ENCODE measurements at regions not wholly inside any gene's neighbourhood (a gene's known extent, or its start where the extent isn't known, plus 50 kb on each side); places are given as distances from the start of the nearest gene placed in this dataset.

- ATAC-seq (no peak), DNase-seq (no peak)
- H3K4me3 ChIP-seq (ENCODE audit: low read length), result no peak overlapping the region
- H3K36me3 Mint-ChIP-seq, result no peaks in the 10 kb centered on the region
- H3K9me3 Mint-ChIP-seq, result no peaks in the 10 kb centered on the region
- WGBS (ENCODE audit: insufficient coverage), result 53% methylated on average over 5 of the region's 5 CpGs
- H3K27me3 ChIP-seq (ENCODE audit: control insufficient read depth, insufficient read depth, low read length), result peaks cover 2% of the 10 kb centered on the region
- H3K27ac ChIP-seq (ENCODE audit: low read length), result no peak overlapping the region
- no peaks in the 10 kb centered on the region for H3K4me1 ChIP-seq (ENCODE audit: control insufficient read depth, insufficient read depth, low read length)
- H3K9me3 ChIP-seq (ENCODE audit: control insufficient read depth, insufficient read depth, low read length), result no peaks in the 10 kb centered on the region
- intact Hi-C loops (cut with micrococcal nuclease), result no loop called here
- H3K27ac Mint-ChIP-seq, result no peak overlapping the region
- H3K4me3 Mint-ChIP-seq, result no peak overlapping the region
- TF ChIP-seq, protein P1, sequence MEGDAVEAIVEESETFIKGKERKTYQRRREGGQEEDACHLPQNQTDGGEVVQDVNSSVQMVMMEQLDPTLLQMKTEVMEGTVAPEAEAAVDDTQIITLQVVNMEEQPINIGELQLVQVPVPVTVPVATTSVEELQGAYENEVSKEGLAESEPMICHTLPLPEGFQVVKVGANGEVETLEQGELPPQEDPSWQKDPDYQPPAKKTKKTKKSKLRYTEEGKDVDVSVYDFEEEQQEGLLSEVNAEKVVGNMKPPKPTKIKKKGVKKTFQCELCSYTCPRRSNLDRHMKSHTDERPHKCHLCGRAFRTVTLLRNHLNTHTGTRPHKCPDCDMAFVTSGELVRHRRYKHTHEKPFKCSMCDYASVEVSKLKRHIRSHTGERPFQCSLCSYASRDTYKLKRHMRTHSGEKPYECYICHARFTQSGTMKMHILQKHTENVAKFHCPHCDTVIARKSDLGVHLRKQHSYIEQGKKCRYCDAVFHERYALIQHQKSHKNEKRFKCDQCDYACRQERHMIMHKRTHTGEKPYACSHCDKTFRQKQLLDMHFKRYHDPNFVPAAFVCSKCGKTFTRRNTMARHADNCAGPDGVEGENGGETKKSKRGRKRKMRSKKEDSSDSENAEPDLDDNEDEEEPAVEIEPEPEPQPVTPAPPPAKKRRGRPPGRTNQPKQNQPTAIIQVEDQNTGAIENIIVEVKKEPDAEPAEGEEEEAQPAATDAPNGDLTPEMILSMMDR (IDR thresholded peaks at IDR 0.05), result no peak
- no peaks in the 10 kb centered on the region for H3K36me3 ChIP-seq (ENCODE audit: control insufficient read depth, insufficient read depth, low read length)
- no peaks in the 10 kb centered on the region for H3K4me1 Mint-ChIP-seq
- H3K27me3 Mint-ChIP-seq (ENCODE audit: low read depth in 2 of 2), result peaks cover 36 to 57% of the 10 kb centered on the region in 2 donors
Observed at GRCh38 chr14:61226015-61226654, 55.0 kb downstream of the TMEM30B start.

DNA sequence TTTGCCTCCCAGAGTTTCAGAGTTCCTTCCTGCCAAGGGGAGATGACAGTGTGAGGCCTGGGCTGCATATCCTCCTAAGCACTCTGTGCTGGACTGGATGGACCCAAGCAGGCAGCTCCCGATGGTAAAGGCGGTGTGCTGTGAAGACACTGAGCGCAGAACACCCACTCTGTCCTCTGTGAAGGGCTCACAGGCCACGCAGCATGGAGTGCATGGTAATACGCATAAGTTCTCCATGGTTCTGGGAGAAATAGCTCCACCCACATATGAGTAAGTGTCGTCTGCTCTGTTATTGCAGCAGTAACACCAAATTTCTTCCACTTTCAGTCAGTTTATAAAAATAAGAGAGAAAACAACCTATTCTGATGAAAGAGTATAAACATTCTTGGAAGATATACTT lies 55.8 kb downstream of the TMEM30B start:
- H3K4me1 ChIP-seq (ENCODE audit: control insufficient read depth, insufficient read depth, low read length), result no peaks in the 10 kb centered on the region
- ATAC-seq (no peak), DNase-seq (no peak)
- no peak overlapping the region for H3K27ac ChIP-seq (ENCODE audit: low read length)
- H3K4me3 ChIP-seq (ENCODE audit: low read length), result no peak overlapping the region
- Mint-ChIP-seq H3K27me3 (ENCODE audit: low read depth in 2 of 2) (peaks cover 34 to 64% of the 10 kb centered on the region in 2 donors), H3K4me3 (no peak overlapping the region), H3K36me3 (no peaks in the 10 kb centered on the region), H3K4me1 (no peaks in the 10 kb centered on the region), H3K27ac (no peak overlapping the region), H3K9me3 (no peaks in the 10 kb centered on the region)
- no peaks in the 10 kb centered on the region for H3K9me3 ChIP-seq (ENCODE audit: control insufficient read depth, insufficient read depth, low read length)
- peaks cover 2% of the 10 kb centered on the region for H3K27me3 ChIP-seq (ENCODE audit: control insufficient read depth, insufficient read depth, low read length)
- intact Hi-C loops (cut with micrococcal nuclease), result no loop called here
- 94% methylated on average over 5 of the region's 6 CpGs for WGBS (ENCODE audit: insufficient coverage)
- TF ChIP-seq, protein P1 (IDR thresholded peaks at IDR 0.05), result no peak
- H3K36me3 ChIP-seq (ENCODE audit: control insufficient read depth, insufficient read depth, low read length), result no peaks in the 10 kb centered on the region

DNA sequence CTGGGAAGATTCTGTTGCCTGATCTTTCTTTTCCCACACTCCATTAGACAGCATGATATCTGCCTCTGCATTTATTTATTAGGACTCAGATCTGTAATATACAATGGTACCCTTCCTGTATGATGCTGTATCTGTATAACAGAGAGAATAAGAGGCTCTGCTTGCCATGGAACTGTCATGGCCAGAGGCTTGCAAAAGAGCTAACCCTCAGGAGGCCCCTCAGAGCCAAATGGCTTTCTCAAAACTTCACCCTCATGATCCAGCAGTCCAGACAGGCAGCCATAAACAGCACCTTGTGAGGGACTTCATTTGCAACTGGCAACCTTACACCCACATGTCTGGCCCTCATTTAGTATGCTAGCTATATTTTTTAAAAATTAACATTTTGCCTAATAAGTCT lies 57.6 kb downstream of the TMEM30B start:
- intact Hi-C loops (cut with micrococcal nuclease), result no loop called here
- H3K27me3 Mint-ChIP-seq (ENCODE audit: low read depth in 2 of 2), result peaks cover 32 to 75% of the 10 kb centered on the region in 2 donors
- H3K27ac Mint-ChIP-seq, result no peak overlapping the region
- H3K4me1 Mint-ChIP-seq, result no peaks in the 10 kb centered on the region
- Histone ChIP-seq H3K4me1 (ENCODE audit: control insufficient read depth, insufficient read depth, low read length) (no peaks in the 10 kb centered on the region), H3K27ac (ENCODE audit: low read length) (no peak overlapping the region), H3K36me3 (ENCODE audit: control insufficient read depth, insufficient read depth, low read length) (no peaks in the 10 kb centered on the region), H3K4me3 (ENCODE audit: low read length) (no peak overlapping the region), H3K9me3 (ENCODE audit: control insufficient read depth, insufficient read depth, low read length) (no peaks in the 10 kb centered on the region), H3K27me3 (ENCODE audit: control insufficient read depth, insufficient read depth, low read length) (peaks cover 5% of the 10 kb centered on the region)
- DNase-seq, result no peak
- TF ChIP-seq, protein P1 (IDR thresholded peaks at IDR 0.05), result no peak
- no peak for ATAC-seq
- no peaks in the 10 kb centered on the region for H3K9me3 Mint-ChIP-seq
- H3K4me3 Mint-ChIP-seq, result no peak overlapping the region
- H3K36me3 Mint-ChIP-seq, result no peaks in the 10 kb centered on the region

DNA sequence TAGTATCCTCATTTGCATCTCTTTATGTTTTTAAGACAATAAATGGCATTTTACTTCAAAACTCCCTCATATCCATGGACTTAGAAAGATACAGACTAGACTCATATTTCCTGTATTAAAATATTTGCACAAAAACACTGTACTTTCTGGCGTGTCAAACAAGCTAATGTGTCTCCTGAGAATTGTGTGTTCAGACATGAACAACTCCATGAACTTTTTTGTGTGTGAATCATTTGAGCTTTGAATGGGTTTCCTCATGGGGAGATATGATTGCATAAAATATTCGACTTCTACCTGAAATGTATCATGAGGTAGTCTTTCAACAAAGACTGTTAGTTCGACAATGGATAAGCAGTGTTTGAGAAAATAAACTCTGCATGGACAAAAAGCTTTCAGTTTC lies 58.8 kb downstream of the TMEM30B start:
- Histone ChIP-seq H3K27ac (ENCODE audit: low read length) (no peak overlapping the region), H3K36me3 (ENCODE audit: control insufficient read depth, insufficient read depth, low read length) (no peaks in the 10 kb centered on the region), H3K9me3 (ENCODE audit: control insufficient read depth, insufficient read depth, low read length) (no peaks in the 10 kb centered on the region), H3K27me3 (ENCODE audit: control insufficient read depth, insufficient read depth, low read length) (peaks cover 5% of the 10 kb centered on the region), H3K4me3 (ENCODE audit: low read length) (no peak overlapping the region), H3K4me1 (ENCODE audit: control insufficient read depth, insufficient read depth, low read length) (no peaks in the 10 kb centered on the region)
- no peak overlapping the region for H3K27ac Mint-ChIP-seq
- intact Hi-C loops (cut with micrococcal nuclease), result no loop called here
- 84% methylated on average over 3 of the region's 3 CpGs for WGBS (ENCODE audit: insufficient coverage)
- H3K4me1 Mint-ChIP-seq, result no peaks in the 10 kb centered on the region
- H3K27me3 Mint-ChIP-seq (ENCODE audit: low read depth in 2 of 2), result peaks cover 35 to 86% of the 10 kb centered on the region in 2 donors
- no peak overlapping the region for H3K4me3 Mint-ChIP-seq
- no peak for DNase-seq
- H3K9me3 Mint-ChIP-seq, result no peaks in the 10 kb centered on the region
- TF ChIP-seq, protein P1 (IDR thresholded peaks at IDR 0.05), result no peak
- ATAC-seq, result no peak
- no peaks in the 10 kb centered on the region for H3K36me3 Mint-ChIP-seq
